DMS 273 (cell line): ENCODE measurements at regions not wholly inside any gene's neighbourhood (a gene's known extent, or its start where the extent isn't known, plus 50 kb on each side); places are given as distances from the start of the nearest gene placed in this dataset.

Experiments
- DNase-seq: peaks from one replicate; lab custom pipeline; 2025; ENCODE audit not compliant: unreplicated experiment; lab: John Stamatoyannopoulos, UW

DNA sequence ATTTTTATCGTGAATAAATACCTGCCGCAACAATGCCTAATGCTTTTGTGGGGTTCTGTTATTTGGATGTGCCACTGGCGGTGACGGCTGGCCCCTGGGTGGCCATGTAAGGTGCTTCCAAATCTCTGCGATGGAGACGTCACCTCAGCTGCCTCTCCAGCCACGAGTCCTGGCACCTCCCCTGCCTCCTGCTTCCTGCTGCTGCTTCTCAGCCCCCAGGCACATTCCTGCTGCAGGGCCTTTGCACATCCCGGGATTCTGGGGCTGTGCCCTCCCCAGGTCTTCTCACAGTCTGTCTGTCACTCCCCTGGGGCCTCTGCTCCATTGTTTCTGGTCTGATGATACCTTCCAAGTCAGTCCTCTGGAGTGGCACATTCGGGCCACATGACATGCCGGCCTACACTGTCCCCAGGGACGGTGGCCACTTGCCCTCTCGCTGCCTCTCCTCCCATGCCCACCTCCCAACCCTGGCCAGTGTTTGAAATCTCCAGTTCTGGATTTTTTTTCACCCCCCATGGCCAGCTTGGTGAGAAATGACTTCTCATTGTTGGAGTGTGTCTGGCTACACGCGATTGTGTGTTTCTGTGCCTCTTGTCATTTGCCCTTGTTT is 151.8 kb downstream of the KIF26A start:
- no peak for DNase-seq

DNA sequence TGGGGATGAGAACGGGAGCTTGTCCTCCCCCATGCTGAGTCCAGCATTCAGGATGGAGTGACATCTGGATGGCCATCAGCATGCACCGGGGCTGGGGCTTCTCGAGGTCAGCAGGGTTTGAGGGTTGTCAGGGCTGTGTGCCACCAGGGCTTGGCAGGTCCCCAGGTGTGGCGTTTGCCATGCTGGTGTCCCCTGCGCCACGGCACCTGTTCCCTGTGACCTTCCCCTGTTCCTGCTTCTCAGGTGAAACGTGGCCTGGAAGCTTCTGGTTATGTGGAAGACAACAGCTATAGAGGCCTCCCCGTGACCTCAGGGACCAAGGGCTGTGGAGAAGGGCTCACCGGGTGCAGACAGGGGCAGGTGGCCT is 152.4 kb downstream of the KIF26A start:
- no peak for DNase-seq

GRCh38 chr14:104291123-104292000 is 153.0 kb downstream of the KIF26A start:
- DNase-seq, result no peak

- no peak for DNase-seq
These were observed 153.9 kb downstream of the KIF26A start for GRCh38 chr14:104292084-104292970.

- no peak for DNase-seq
These were observed 154.9 kb downstream of the KIF26A start for GRCh38 chr14:104293231-104293841.

DNA sequence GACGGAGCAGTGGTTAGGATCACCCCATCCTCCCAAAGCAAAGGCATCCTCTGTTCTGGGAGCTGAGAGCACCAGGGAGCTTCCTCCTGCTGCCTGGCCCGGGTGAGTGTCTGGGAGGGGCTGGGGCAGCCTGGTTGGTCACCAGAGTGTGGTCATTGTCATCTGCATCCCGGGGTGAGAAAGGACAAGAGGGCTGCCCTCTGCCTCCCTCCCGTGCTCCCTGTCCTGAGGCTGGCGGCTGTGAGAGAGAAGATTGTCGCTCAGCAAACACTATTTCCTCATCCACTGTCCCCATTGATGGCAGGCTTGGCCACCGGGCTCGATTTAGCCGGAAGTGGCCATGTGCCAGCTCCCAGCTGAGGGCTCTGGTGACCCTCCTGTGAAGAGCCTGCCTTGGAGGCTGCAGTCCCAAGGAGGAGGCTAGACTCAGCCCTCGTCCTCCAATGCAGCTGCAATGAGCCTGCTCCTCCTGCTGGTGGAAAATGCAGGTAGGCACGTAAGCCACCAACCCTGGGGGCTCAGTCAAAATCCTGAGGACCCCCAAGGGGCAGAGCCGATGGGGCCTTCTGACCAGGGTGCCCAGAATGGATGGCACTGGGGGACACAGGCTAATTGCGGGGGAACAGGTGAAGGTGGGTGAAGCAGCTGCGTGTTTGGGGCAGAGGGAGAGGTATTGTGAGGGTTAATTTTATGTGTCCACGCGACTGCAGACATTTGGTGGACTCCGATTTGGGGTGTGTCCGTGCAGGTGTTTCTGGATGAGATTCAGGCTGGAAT is 155.7 kb downstream of the KIF26A start:
- peak; percentile 32 for DNase-seq

DNA sequence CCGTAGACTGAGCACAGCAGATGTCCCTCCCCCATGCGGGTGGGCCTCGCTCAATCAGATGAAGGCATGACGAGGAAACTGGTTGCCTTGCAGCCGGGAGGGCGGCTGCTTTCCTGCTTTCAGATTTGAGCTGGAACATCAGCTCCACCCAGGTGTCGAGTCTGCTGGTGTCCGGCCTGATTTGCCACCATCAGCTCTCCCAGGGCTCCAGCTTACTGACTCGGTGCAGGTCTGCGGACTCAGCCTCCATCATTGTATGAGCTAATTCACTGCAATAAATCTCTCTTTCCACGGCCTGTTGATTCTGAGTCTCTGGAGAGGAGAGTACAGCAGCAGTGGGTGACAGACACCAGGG is 156.2 kb downstream of the KIF26A start:
- DNase-seq, result no peak

- no peak for DNase-seq
These were observed 156.7 kb downstream of the KIF26A start for GRCh38 chr14:104294983-104295680.

- DNase-seq, result no peak
These were observed 157.4 kb downstream of the KIF26A start for GRCh38 chr14:104295681-104296387.

GRCh38 chr14:104296388-104297312 is 158.3 kb downstream of the KIF26A start:
- DNase-seq, result no peak

DNA sequence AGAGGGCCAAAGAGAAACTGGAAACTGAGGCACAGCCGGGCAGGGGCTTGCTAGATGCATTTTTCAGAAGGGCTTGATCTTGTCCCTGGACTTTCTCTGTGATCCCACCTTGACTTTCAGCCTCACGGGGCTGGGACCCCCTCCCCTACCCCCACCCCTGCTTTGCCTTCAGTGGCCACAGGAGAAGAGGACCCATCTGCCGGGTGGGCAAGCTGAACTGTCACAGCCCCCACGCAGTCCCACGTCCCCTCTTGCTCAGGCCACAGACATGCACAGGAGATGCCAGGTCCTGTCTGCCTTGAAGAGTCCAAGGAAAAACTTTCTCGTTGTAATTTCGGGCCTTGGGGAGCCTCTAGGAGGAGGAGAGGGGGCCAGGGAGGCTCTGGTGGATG is 158.9 kb downstream of the KIF26A start:
- no peak for DNase-seq

GRCh38 chr14:104297721-104298401 is 159.5 kb downstream of the KIF26A start:
- no peak for DNase-seq

- DNase-seq, result no peak
These were observed 160.1 kb downstream of the KIF26A start for GRCh38 chr14:104298458-104298857.

- DNase-seq, result peak; percentile 26
These were observed 161.8 kb downstream of the KIF26A start for GRCh38 chr14:104299993-104300761.

DNA sequence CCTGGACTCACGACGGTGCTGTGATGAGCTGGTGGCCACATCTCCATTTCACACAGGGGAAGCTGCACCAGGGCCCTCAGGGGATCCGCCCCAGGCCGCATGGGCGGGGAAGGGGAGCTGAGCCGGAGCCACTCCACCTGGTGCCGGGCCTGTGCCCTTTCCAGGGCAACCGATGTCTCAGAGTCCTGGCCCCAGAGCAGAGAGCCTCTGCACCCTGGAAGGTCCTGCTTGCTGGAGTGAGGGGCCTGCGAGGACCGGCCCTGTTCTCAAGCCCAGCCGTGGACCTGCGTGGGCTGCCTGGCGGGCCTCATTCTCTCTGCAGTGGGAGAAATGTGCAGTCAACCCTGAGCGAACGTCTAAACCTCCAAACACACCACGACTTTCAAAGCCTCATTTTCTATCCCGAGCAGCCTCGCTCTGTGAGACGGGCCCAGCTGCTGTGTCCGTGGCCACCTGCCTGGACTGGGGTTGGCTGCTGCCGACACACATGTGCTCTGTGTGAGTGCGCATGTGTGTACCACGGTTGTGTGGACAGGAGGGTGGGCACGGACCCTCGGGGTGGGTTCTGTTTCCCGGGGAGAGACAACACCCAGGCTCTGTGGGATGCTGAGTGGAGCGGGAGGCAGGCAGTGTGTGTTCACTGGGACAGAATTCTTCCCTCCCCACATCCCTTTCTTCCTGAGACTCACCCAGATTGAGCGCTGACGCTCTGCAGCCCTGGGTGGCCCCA is 163.5 kb downstream of the KIF26A start:
- DNase-seq, result no peak

- DNase-seq, result no peak
These were observed 164.5 kb downstream of the KIF26A start for GRCh38 chr14:104302794-104303405.
